B cell (primary cell): ENCODE measurements at regions not wholly inside any gene's neighbourhood (a gene's known extent, or its start where the extent isn't known, plus 50 kb on each side); places are given as distances from the start of the nearest gene placed in this dataset.

Experiments
- ATAC-seq: fragments of 200-7000 bp; cut with Tn5 transposase; one replicate; pipeline ENCODE4 v1.10.0; 2021; ENCODE audit warnings: low read depth, mild to moderate bottlenecking, moderate number of reproducible peaks, moderate library complexity
- CTCF ChIA-PET: fragments of 350-600 bp; sonication (Branson Sonifier 250); formaldehyde crosslinking; loops from one replicate; lab custom pipeline; 2021; ENCODE audit warnings: antibody characterized with exemption, inconsistent platforms; lab: Charles Lee
- POLR2A ChIA-PET: fragments of 350-600 bp; sonication (Branson Sonifier 250); formaldehyde crosslinking; loops from one replicate; lab custom pipeline; 2021; ENCODE audit warnings: antibody characterized with exemption; lab: Charles Lee
- DNase-seq: peaks from one replicate; pipeline ENCODE4 v3.0.0; 2013
- H2AFZ ChIP-seq: 2 replicates; pipeline ENCODE4 v1.6.1; 2012; ENCODE audit warnings: mild to moderate bottlenecking, low read depth, low read length; ENCODE audit not compliant: insufficient read depth, poor library complexity, severe bottlenecking
- H3K27ac ChIP-seq, 2 donors: 1 replicate in 1 of 2; 2 replicates in 1 of 2; pipeline ENCODE4 v1.5.1; 2012 to 2013; ENCODE audit warnings: low read length in 2 of 2, mild to moderate bottlenecking in 2 of 2, moderate library complexity in 1 of 2
- H3K27me3 ChIP-seq, 4 experiments: fragments of 200-600 bp in 1 of 4; sonication (generic) in 1 of 4; replicated peaks in 1 of 4; 1 replicate in 2 of 4; 2 replicates in 2 of 4; pipeline versions ENCODE4 v1.6.1 to v1.7.0; 2013 to 2016; ENCODE audit warnings: low read length in 3 of 4, mild to moderate bottlenecking in 2 of 4, mixed read lengths in 1 of 4, moderate library complexity in 1 of 4; ENCODE audit not compliant: insufficient read depth in 4 of 4, control insufficient read depth in 3 of 4; ENCODE audit errors: control extremely low read depth in 1 of 4
- H3K36me3 ChIP-seq, 2 experiments: replicated peaks in 1 of 2; 1 replicate in 1 of 2; 2 replicates in 1 of 2; pipeline versions ENCODE4 v1.6.1 to v1.7.1; 2013; ENCODE audit warnings: low read length in 1 of 2; ENCODE audit not compliant: insufficient read depth in 2 of 2, control insufficient read depth in 1 of 2; ENCODE audit errors: control extremely low read depth in 1 of 2, extremely low read depth in 1 of 2
- H3K4me1 ChIP-seq, 2 donors: fragments of 200-600 bp in 1 of 2; sonication (generic) in 1 of 2; 1 replicate in 1 of 2; 2 replicates in 1 of 2; pipeline versions ENCODE4 v1.5.1 to v1.6.1; 2013 to 2017; ENCODE audit warnings: low read length in 2 of 2; ENCODE audit not compliant: control insufficient read depth in 2 of 2, insufficient read depth in 2 of 2
- H3K4me2 ChIP-seq: replicated peaks from 2 replicates; pipeline ENCODE3; 2012; ENCODE audit warnings: mild to moderate bottlenecking, low read depth, low read length; ENCODE audit not compliant: poor library complexity, severe bottlenecking
- H3K4me3 ChIP-seq, 5 experiments: fragments of 200-600 bp in 1 of 5; sonication (generic) in 1 of 5; 1 replicate in 3 of 5; 2 replicates in 2 of 5; pipeline versions ENCODE4 v1.5.1 to v1.7.0; 2011 to 2016; ENCODE audit warnings: low read length in 4 of 5, mild to moderate bottlenecking in 4 of 5, low read depth in 2 of 5, control low read depth in 1 of 5, moderate library complexity in 1 of 5; ENCODE audit not compliant: insufficient read depth in 1 of 5; ENCODE audit errors: control extremely low read depth in 1 of 5, extremely low read depth in 1 of 5
- H3K79me2 ChIP-seq: fragments of 200-600 bp; sonication (generic); one replicate; pipeline ENCODE4 v1.6.0; 2016; ENCODE audit warnings: low read length; ENCODE audit not compliant: control insufficient read depth, insufficient read depth
- H3K9ac ChIP-seq: fragments of 200-600 bp; sonication (generic); 2 replicates; pipeline ENCODE4 v1.6.1; 2017; ENCODE audit warnings: mild to moderate bottlenecking, low read length, moderate library complexity
- H3K9me3 ChIP-seq, 3 donors: one replicate each; pipeline versions ENCODE4 v1.6.1 to v1.7.1; 2013; ENCODE audit warnings: low read length in 2 of 3; ENCODE audit not compliant: control insufficient read depth in 2 of 3, insufficient read depth in 1 of 3; ENCODE audit errors: control extremely low read depth in 1 of 3
- H4K20me1 ChIP-seq: 2 replicates; pipeline ENCODE4 v1.6.0; 2012; ENCODE audit warnings: mild to moderate bottlenecking, low read length; ENCODE audit not compliant: insufficient read depth, control insufficient read depth, poor library complexity, severe bottlenecking
- H3K27ac Mint-ChIP-seq: one replicate; pipeline ENCODE4 v1.8.0; 2021; ENCODE audit warnings: mixed read lengths
- H3K27me3 Mint-ChIP-seq: one replicate; pipeline ENCODE4 v1.8.0; 2021; ENCODE audit warnings: mixed read lengths
- H3K4me1 Mint-ChIP-seq: one replicate; pipeline ENCODE4 v1.8.0; 2021; ENCODE audit warnings: mixed read lengths
- H3K4me3 Mint-ChIP-seq: one replicate; pipeline ENCODE4 v1.8.0; 2021; ENCODE audit warnings: mixed read lengths
- H3K9me3 Mint-ChIP-seq: one replicate; pipeline ENCODE4 v1.8.0; 2022; ENCODE audit warnings: mixed read lengths; ENCODE audit not compliant: insufficient read depth
- CTCF ChIP-seq: fragments of 200-600 bp; IDR thresholded peaks from one replicate; pipeline ENCODE4 v1.8.0; 2022; ENCODE audit warnings: antibody characterized with exemption, mild to moderate bottlenecking
- EZH2 ChIP-seq: IDR thresholded peaks from 2 replicates; pipeline ENCODE4 v1.6.1; 2012; ENCODE audit warnings: borderline replicate concordance, low read depth, mild to moderate bottlenecking, moderate library complexity, low read length; ENCODE audit not compliant: insufficient read depth, poor library complexity, severe bottlenecking
- WGBS: methylation state at CpG from one replicate; pipeline ENCODE4 v1.1.5; 2013; ENCODE audit warnings: missing lambda C conversion rate; ENCODE audit not compliant: insufficient coverage; 5-methylcytosine and 5-hydroxymethylcytosine counted together
- intact Hi-C: fragments of 100-400 bp; cut with micrococcal nuclease; formaldehyde crosslinking; loops from one replicate; pipeline ENCODE4 v1.10.0; 2022

GRCh38 chr21:19557046-19557445 lies 1153.5 kb upstream of the TMPRSS15 start:
- H4K20me1 ChIP-seq, result no peaks in the 10 kb centered on the region
- no peak for ATAC-seq
- no peak for TF ChIP-seq EZH2
- H3K4me1 ChIP-seq, result no peaks in the 10 kb centered on the region
- H3K27me3 ChIP-seq, result no peaks in the 10 kb centered on the region
- no peaks in the 10 kb centered on the region for H3K36me3 ChIP-seq
- H3K4me2 ChIP-seq, result no peak overlapping the region
- H3K27ac ChIP-seq, result no peak overlapping the region
- intact Hi-C loops, result no loop called here
- DNase-seq, result no peak
- Mint-ChIP-seq H3K4me3 (no peak overlapping the region), H3K9me3 (no peaks in the 10 kb centered on the region), H3K4me1 (no peaks in the 10 kb centered on the region), H3K27me3 (no peaks in the 10 kb centered on the region), H3K27ac (no peak overlapping the region)
- H3K9me3 ChIP-seq, result peaks cover 0 to 2% (median 1%) of the 10 kb centered on the region in 3 donors
- H3K9ac ChIP-seq, result no peak overlapping the region
- WGBS, result 71% methylated on average over 2 of the region's 4 CpGs
- H3K4me3 ChIP-seq, result no peak overlapping the region
- H2AFZ ChIP-seq, result no peak overlapping the region
- H3K79me2 ChIP-seq, result no peaks in the 10 kb centered on the region
- ChIA-PET CTCF (no interaction called here), POLR2A (no interaction called here)

GRCh38 chr21:19557488-19557887 lies 1153.9 kb upstream of the TMPRSS15 start:
- Histone ChIP-seq H2AFZ (no peak overlapping the region), H3K4me2 (no peak overlapping the region), H3K79me2 (no peaks in the 10 kb centered on the region), H3K4me3 (no peak overlapping the region), H3K9ac (no peak overlapping the region), H3K9me3 (peaks cover 0 to 2% (median 1%) of the 10 kb centered on the region in 3 donors), H3K4me1 (no peaks in the 10 kb centered on the region), H3K27ac (no peak overlapping the region), H4K20me1 (no peaks in the 10 kb centered on the region), H3K27me3 (no peaks in the 10 kb centered on the region), H3K36me3 (no peaks in the 10 kb centered on the region)
- no peaks in the 10 kb centered on the region for H3K9me3 Mint-ChIP-seq
- CTCF ChIA-PET, result no interaction called here
- H3K4me3 Mint-ChIP-seq, result no peak overlapping the region
- H3K27ac Mint-ChIP-seq, result no peak overlapping the region
- POLR2A ChIA-PET, result no interaction called here
- no peaks in the 10 kb centered on the region for H3K27me3 Mint-ChIP-seq
- intact Hi-C loops, result no loop called here
- TF ChIP-seq CTCF (no peak), EZH2 (no peak)
- no peak for DNase-seq
- no CpG with 5 or more reads among the region's 4 CpGs for WGBS
- H3K4me1 Mint-ChIP-seq, result no peaks in the 10 kb centered on the region
- ATAC-seq, result no peak
